ENCODE measurements at regions not wholly inside any gene's neighbourhood (a gene's known extent, or its start where the extent isn't known, plus 50 kb on each side); places are given as distances from the start of the nearest gene placed in this dataset.
A peak's percentile ranks its signal among the peaks of the same experiment; 100 is the strongest.
"Not testable (repeated sequence)": the region's sequence is repeated elsewhere in the genome, so short reads cannot be mapped to it uniquely, and the experiment has no call there.

- Histone ChIP-seq H3K4me1 (ENCODE audit: control insufficient read depth in 3 of 3, insufficient read depth in 3 of 3, low read length in 3 of 3) (peaks cover 0 to 11% (median 3%) of the 10 kb centered on the region in 3 donors), H3K27ac (ENCODE audit: low read depth, low read length) (peak overlapping the region; percentile 64), H3K9me3 (ENCODE audit: control insufficient read depth in 3 of 3, low read length in 3 of 3) (no peaks in the 10 kb centered on the region), H3K27me3 (ENCODE audit: control insufficient read depth in 3 of 3, insufficient read depth in 3 of 3, low read length in 3 of 3) (no peaks in the 10 kb centered on the region), H3K36me3 (ENCODE audit: control insufficient read depth in 3 of 3, insufficient read depth in 3 of 3, low read length in 3 of 3) (no peaks in the 10 kb centered on the region), H3K9ac (ENCODE audit: low read depth in 1 of 3, low read length in 3 of 3) (peak overlapping the region; percentile 37 to 60 (median 58)), H3K4me3 (ENCODE audit: low read length in 3 of 3) (peak overlapping the region in 2 of 3 donors; percentile 44 to 61)
These were observed 140.1 kb upstream of the BEND6 start for GRCh38 chr6:56814802-56815201.

- H3K4me1 ChIP-seq (ENCODE audit: control insufficient read depth in 3 of 3, insufficient read depth in 3 of 3, low read length in 3 of 3): peaks cover 2 to 11% (median 3%) of the 10 kb centered on the region in 3 donors
- H3K36me3 ChIP-seq (ENCODE audit: control insufficient read depth in 3 of 3, insufficient read depth in 3 of 3, low read length in 3 of 3): no peaks in the 10 kb centered on the region
- no peaks in the 10 kb centered on the region for H3K27me3 ChIP-seq (ENCODE audit: control insufficient read depth in 3 of 3, insufficient read depth in 3 of 3, low read length in 3 of 3)
- H3K4me3 ChIP-seq (ENCODE audit: low read length in 3 of 3): peak overlapping the region in 2 of 3 donors; percentile 44 to 61
- peak overlapping the region; percentile 64 for H3K27ac ChIP-seq (ENCODE audit: low read depth, low read length)
- H3K9me3 ChIP-seq (ENCODE audit: control insufficient read depth in 3 of 3, low read length in 3 of 3): no peaks in the 10 kb centered on the region
- peak overlapping the region; percentile 37 to 60 (median 58) for H3K9ac ChIP-seq (ENCODE audit: low read depth in 1 of 3, low read length in 3 of 3)
These were observed 140.6 kb upstream of the BEND6 start for GRCh38 chr6:56814308-56814707.

- peaks cover 11 to 18% (median 14%) of the 10 kb centered on the region in 3 donors for H3K4me1 ChIP-seq (ENCODE audit: control insufficient read depth in 3 of 3, insufficient read depth in 3 of 3, low read length in 3 of 3)
These were observed 142.1 kb upstream of the BEND6 start for GRCh38 chr6:56812851-56813250.

GRCh38 chr6:56808871-56809359 lies 146.0 kb upstream of the BEND6 start:
- Histone ChIP-seq H3K9me3 (ENCODE audit: control insufficient read depth in 3 of 3, low read length in 3 of 3) (no peaks in the 10 kb centered on the region), H3K36me3 (ENCODE audit: control insufficient read depth in 3 of 3, insufficient read depth in 3 of 3, low read length in 3 of 3) (no peaks in the 10 kb centered on the region), H3K27me3 (ENCODE audit: control insufficient read depth in 3 of 3, insufficient read depth in 3 of 3, low read length in 3 of 3) (no peaks in the 10 kb centered on the region), H3K9ac (ENCODE audit: low read depth in 1 of 3, low read length in 3 of 3) (peak overlapping the region in 1 of 3 donors; percentile 34), H3K4me1 (ENCODE audit: control insufficient read depth in 3 of 3, insufficient read depth in 3 of 3, low read length in 3 of 3) (peaks cover 22 to 43% (median 27%) of the 10 kb centered on the region in 3 donors), H3K27ac (ENCODE audit: low read depth, low read length) (peak overlapping the region; percentile 92), H3K4me3 (ENCODE audit: low read length in 3 of 3) (peak overlapping the region in 2 of 3 donors; percentile 4 to 20)

More at GRCh38 chr6:56812851-56813250, 142.1 kb upstream of the BEND6 start:
- not testable (repeated sequence) for H3K36me3 ChIP-seq (ENCODE audit: control insufficient read depth in 3 of 3, insufficient read depth in 3 of 3, low read length in 3 of 3); H3K27ac ChIP-seq (ENCODE audit: low read depth, low read length); H3K9ac ChIP-seq (ENCODE audit: low read depth in 1 of 3, low read length in 3 of 3); H3K27me3 ChIP-seq (ENCODE audit: control insufficient read depth in 3 of 3, insufficient read depth in 3 of 3, low read length in 3 of 3); H3K9me3 ChIP-seq (ENCODE audit: control insufficient read depth in 3 of 3, low read length in 3 of 3); H3K4me3 ChIP-seq (ENCODE audit: low read length in 3 of 3)

GRCh38 chr6:56807989-56808337 lies 146.9 kb upstream of the BEND6 start:
- H3K9ac ChIP-seq (ENCODE audit: low read depth in 1 of 3, low read length in 3 of 3): no peak overlapping the region
- peak overlapping the region; percentile 92 for H3K27ac ChIP-seq (ENCODE audit: low read depth, low read length)
- peaks cover 26 to 50% (median 33%) of the 10 kb centered on the region in 3 donors for H3K4me1 ChIP-seq (ENCODE audit: control insufficient read depth in 3 of 3, insufficient read depth in 3 of 3, low read length in 3 of 3)
- H3K27me3 ChIP-seq (ENCODE audit: control insufficient read depth in 3 of 3, insufficient read depth in 3 of 3, low read length in 3 of 3): no peaks in the 10 kb centered on the region
- H3K4me3 ChIP-seq (ENCODE audit: low read length in 3 of 3): no peak overlapping the region
- H3K36me3 ChIP-seq (ENCODE audit: control insufficient read depth in 3 of 3, insufficient read depth in 3 of 3, low read length in 3 of 3): no peaks in the 10 kb centered on the region
- no peaks in the 10 kb centered on the region for H3K9me3 ChIP-seq (ENCODE audit: control insufficient read depth in 3 of 3, low read length in 3 of 3)

GRCh38 chr6:56807326-56807988 lies 147.4 kb upstream of the BEND6 start:
- Histone ChIP-seq H3K4me1 (ENCODE audit: control insufficient read depth in 3 of 3, insufficient read depth in 3 of 3, low read length in 3 of 3) (peaks cover 31 to 53% (median 39%) of the 10 kb centered on the region in 3 donors), H3K27me3 (ENCODE audit: control insufficient read depth in 3 of 3, insufficient read depth in 3 of 3, low read length in 3 of 3) (no peaks in the 10 kb centered on the region), H3K9me3 (ENCODE audit: control insufficient read depth in 3 of 3, low read length in 3 of 3) (no peaks in the 10 kb centered on the region), H3K27ac (ENCODE audit: low read depth, low read length) (peak overlapping the region; percentile 92), H3K4me3 (ENCODE audit: low read length in 3 of 3) (no peak overlapping the region), H3K36me3 (ENCODE audit: control insufficient read depth in 3 of 3, insufficient read depth in 3 of 3, low read length in 3 of 3) (no peaks in the 10 kb centered on the region), H3K9ac (ENCODE audit: low read depth in 1 of 3, low read length in 3 of 3) (peak overlapping the region in 1 of 3 donors; percentile 20)

GRCh38 chr6:56806368-56806767 lies 148.5 kb upstream of the BEND6 start:
- no peaks in the 10 kb centered on the region for H3K27me3 ChIP-seq (ENCODE audit: control insufficient read depth in 3 of 3, insufficient read depth in 3 of 3, low read length in 3 of 3)
- peak overlapping the region; percentile 92 for H3K27ac ChIP-seq (ENCODE audit: low read depth, low read length)
- H3K4me3 ChIP-seq (ENCODE audit: low read length in 3 of 3): no peak overlapping the region
- H3K36me3 ChIP-seq (ENCODE audit: control insufficient read depth in 3 of 3, insufficient read depth in 3 of 3, low read length in 3 of 3): no peaks in the 10 kb centered on the region
- no peaks in the 10 kb centered on the region for H3K9me3 ChIP-seq (ENCODE audit: control insufficient read depth in 3 of 3, low read length in 3 of 3)
- H3K9ac ChIP-seq (ENCODE audit: low read depth in 1 of 3, low read length in 3 of 3): no peak overlapping the region
- H3K4me1 ChIP-seq (ENCODE audit: control insufficient read depth in 3 of 3, insufficient read depth in 3 of 3, low read length in 3 of 3): peaks cover 33 to 53% (median 40%) of the 10 kb centered on the region in 3 donors

- H3K9ac ChIP-seq (ENCODE audit: low read depth in 1 of 3, low read length in 3 of 3): peak overlapping the region in 2 of 3 donors; percentile 16 to 50
- H3K4me3 ChIP-seq (ENCODE audit: low read length in 3 of 3): no peak overlapping the region
- H3K9me3 ChIP-seq (ENCODE audit: control insufficient read depth in 3 of 3, low read length in 3 of 3): no peaks in the 10 kb centered on the region
- peak overlapping the region; percentile 92 for H3K27ac ChIP-seq (ENCODE audit: low read depth, low read length)
- peaks cover 30 to 53% (median 36%) of the 10 kb centered on the region in 3 donors for H3K4me1 ChIP-seq (ENCODE audit: control insufficient read depth in 3 of 3, insufficient read depth in 3 of 3, low read length in 3 of 3)
- no peaks in the 10 kb centered on the region for H3K36me3 ChIP-seq (ENCODE audit: control insufficient read depth in 3 of 3, insufficient read depth in 3 of 3, low read length in 3 of 3)
- no peaks in the 10 kb centered on the region for H3K27me3 ChIP-seq (ENCODE audit: control insufficient read depth in 3 of 3, insufficient read depth in 3 of 3, low read length in 3 of 3)
These were observed 149.9 kb upstream of the BEND6 start for GRCh38 chr6:56804996-56805395.

GRCh38 chr6:56803594-56803993 lies 151.3 kb upstream of the BEND6 start:
- H3K27ac ChIP-seq (ENCODE audit: low read depth, low read length): peak overlapping the region; percentile 69
- no peaks in the 10 kb centered on the region for H3K9me3 ChIP-seq (ENCODE audit: control insufficient read depth in 3 of 3, low read length in 3 of 3)
- H3K27me3 ChIP-seq (ENCODE audit: control insufficient read depth in 3 of 3, insufficient read depth in 3 of 3, low read length in 3 of 3): no peaks in the 10 kb centered on the region
- H3K36me3 ChIP-seq (ENCODE audit: control insufficient read depth in 3 of 3, insufficient read depth in 3 of 3, low read length in 3 of 3): no peaks in the 10 kb centered on the region
- H3K4me3 ChIP-seq (ENCODE audit: low read length in 3 of 3): no peak overlapping the region
- peaks cover 29 to 51% (median 36%) of the 10 kb centered on the region in 3 donors for H3K4me1 ChIP-seq (ENCODE audit: control insufficient read depth in 3 of 3, insufficient read depth in 3 of 3, low read length in 3 of 3)
- H3K9ac ChIP-seq (ENCODE audit: low read depth in 1 of 3, low read length in 3 of 3): no peak overlapping the region

GRCh38 chr6:56802584-56802983 lies 152.3 kb upstream of the BEND6 start:
- H3K36me3 ChIP-seq (ENCODE audit: control insufficient read depth in 3 of 3, insufficient read depth in 3 of 3, low read length in 3 of 3): no peaks in the 10 kb centered on the region
- H3K9ac ChIP-seq (ENCODE audit: low read depth in 1 of 3, low read length in 3 of 3): no peak overlapping the region
- H3K27ac ChIP-seq (ENCODE audit: low read depth, low read length): peak overlapping the region; percentile 69
- no peaks in the 10 kb centered on the region for H3K27me3 ChIP-seq (ENCODE audit: control insufficient read depth in 3 of 3, insufficient read depth in 3 of 3, low read length in 3 of 3)
- no peak overlapping the region for H3K4me3 ChIP-seq (ENCODE audit: low read length in 3 of 3)
- peaks cover 30 to 52% (median 38%) of the 10 kb centered on the region in 3 donors for H3K4me1 ChIP-seq (ENCODE audit: control insufficient read depth in 3 of 3, insufficient read depth in 3 of 3, low read length in 3 of 3)
- H3K9me3 ChIP-seq (ENCODE audit: control insufficient read depth in 3 of 3, low read length in 3 of 3): no peaks in the 10 kb centered on the region
